ENCODE measurements at regions not wholly inside any gene's neighbourhood (a gene's known extent, or its start where the extent isn't known, plus 50 kb on each side); places are given as distances from the start of the nearest gene placed in this dataset.

DNA sequence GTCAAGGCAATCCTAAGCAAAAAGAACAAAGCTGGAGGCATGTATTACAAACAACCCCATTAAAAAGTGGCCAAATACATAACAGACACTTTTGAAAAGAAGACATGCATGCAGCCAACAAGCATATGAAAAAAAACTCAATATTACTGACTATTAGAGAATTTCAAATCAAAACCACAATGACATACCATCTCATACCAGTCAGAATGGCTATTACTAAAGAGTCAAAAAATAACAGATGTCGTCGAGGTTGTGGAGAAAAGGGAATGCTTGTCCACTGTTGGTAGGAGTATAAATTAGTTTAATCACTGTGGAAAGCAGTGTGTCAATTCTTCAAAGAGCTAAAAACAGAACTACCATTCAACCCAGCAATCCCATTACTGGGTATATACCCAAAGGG is 604.6 kb upstream of the GRIA3 start:
- intact Hi-C loops (cut with DNase I, micrococcal nuclease) = no loop called here
- no peak for ATAC-seq (ENCODE audit: poor library complexity)
- Mint-ChIP-seq H3K36me3 (ENCODE audit: low read depth) (no peaks in the 10 kb centered on the region), H3K9me3 (no peaks in the 10 kb centered on the region), H3K4me3 (no peak overlapping the region), H3K4me1 (ENCODE audit: low read depth) (no peaks in the 10 kb centered on the region), H3K27me3 (no peaks in the 10 kb centered on the region), H3K27ac (no peak overlapping the region)
- H3K4me3 ChIP-seq (ENCODE audit: low read length) = no peak overlapping the region
- H3K27ac ChIP-seq (ENCODE audit: low read depth in 1 of 2, low read length in 2 of 2) = no peak overlapping the region
- ChIA-PET CTCF (no interaction called here), POLR2A (no interaction called here)
- peaks cover 0 to 3% of the 10 kb centered on the region in 2 experiments for H3K9me3 ChIP-seq (ENCODE audit: control insufficient read depth in 1 of 2, insufficient read depth in 1 of 2, low read length in 2 of 2)
- DNase-seq = no peak
- H3K36me3 ChIP-seq (ENCODE audit: insufficient read depth, low read length) = no peaks in the 10 kb centered on the region
- TF ChIP-seq, protein P1, sequence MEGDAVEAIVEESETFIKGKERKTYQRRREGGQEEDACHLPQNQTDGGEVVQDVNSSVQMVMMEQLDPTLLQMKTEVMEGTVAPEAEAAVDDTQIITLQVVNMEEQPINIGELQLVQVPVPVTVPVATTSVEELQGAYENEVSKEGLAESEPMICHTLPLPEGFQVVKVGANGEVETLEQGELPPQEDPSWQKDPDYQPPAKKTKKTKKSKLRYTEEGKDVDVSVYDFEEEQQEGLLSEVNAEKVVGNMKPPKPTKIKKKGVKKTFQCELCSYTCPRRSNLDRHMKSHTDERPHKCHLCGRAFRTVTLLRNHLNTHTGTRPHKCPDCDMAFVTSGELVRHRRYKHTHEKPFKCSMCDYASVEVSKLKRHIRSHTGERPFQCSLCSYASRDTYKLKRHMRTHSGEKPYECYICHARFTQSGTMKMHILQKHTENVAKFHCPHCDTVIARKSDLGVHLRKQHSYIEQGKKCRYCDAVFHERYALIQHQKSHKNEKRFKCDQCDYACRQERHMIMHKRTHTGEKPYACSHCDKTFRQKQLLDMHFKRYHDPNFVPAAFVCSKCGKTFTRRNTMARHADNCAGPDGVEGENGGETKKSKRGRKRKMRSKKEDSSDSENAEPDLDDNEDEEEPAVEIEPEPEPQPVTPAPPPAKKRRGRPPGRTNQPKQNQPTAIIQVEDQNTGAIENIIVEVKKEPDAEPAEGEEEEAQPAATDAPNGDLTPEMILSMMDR (IDR thresholded peaks at IDR 0.05) = no peak
- H3K4me1 ChIP-seq (ENCODE audit: insufficient read depth, low read length) = no peaks in the 10 kb centered on the region
- H3K27me3 ChIP-seq (ENCODE audit: control insufficient read depth in 1 of 2, insufficient read depth in 2 of 2, low read length in 2 of 2) = no peaks in the 10 kb centered on the region

DNA sequence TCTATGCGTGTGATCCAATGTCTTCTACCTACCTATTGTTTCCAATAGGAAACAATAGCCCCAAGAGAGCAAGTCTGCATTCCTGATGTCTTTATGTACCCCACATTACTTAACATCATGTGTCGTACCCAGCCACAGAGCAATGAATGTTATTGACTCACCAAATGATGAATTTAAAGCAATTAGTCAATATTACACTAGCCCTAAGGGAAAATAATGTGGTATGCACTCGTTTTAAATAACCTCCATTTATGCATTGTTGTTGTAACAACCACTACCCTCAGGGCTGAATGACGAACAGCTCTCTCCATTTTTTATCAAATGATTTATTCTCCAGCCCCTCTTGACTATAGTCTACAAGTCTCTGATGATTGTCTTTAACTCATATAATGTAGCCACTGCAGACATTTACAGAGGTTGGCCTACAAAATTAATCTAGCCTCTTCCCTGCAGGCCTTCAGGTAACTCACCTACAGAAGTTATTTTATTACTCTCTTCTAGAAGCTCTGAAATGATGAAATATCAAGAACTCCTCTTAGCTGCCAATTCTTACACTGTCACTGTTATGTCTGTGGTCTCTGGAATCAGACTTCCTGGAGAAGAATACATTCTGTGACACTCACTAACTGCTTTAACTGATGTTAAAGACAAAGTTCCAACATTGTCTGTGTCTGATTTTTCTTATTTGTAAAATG is 601.7 kb upstream of the GRIA3 start:
- Histone ChIP-seq H3K4me1 (ENCODE audit: insufficient read depth, low read length) (no peaks in the 10 kb centered on the region), H3K27me3 (ENCODE audit: control insufficient read depth in 1 of 2, insufficient read depth in 2 of 2, low read length in 2 of 2) (no peaks in the 10 kb centered on the region), H3K27ac (ENCODE audit: low read depth in 1 of 2, low read length in 2 of 2) (no peak overlapping the region), H3K4me3 (ENCODE audit: low read length) (no peak overlapping the region), H3K36me3 (ENCODE audit: insufficient read depth, low read length) (no peaks in the 10 kb centered on the region), H3K9me3 (ENCODE audit: control insufficient read depth in 1 of 2, insufficient read depth in 1 of 2, low read length in 2 of 2) (no peaks in the 10 kb centered on the region)
- H3K4me3 Mint-ChIP-seq = no peak overlapping the region
- no peak for DNase-seq
- no peaks in the 10 kb centered on the region for H3K9me3 Mint-ChIP-seq
- H3K4me1 Mint-ChIP-seq (ENCODE audit: low read depth) = no peaks in the 10 kb centered on the region
- ATAC-seq (ENCODE audit: poor library complexity) = no peak
- H3K27me3 Mint-ChIP-seq = no peaks in the 10 kb centered on the region
- ChIA-PET POLR2A (no interaction called here), CTCF (no interaction called here)
- TF ChIP-seq, protein P1 (IDR thresholded peaks at IDR 0.05) = no peak
- intact Hi-C loops (cut with DNase I, micrococcal nuclease) = no loop called here
- no peaks in the 10 kb centered on the region for H3K36me3 Mint-ChIP-seq (ENCODE audit: low read depth)
- no peak overlapping the region for H3K27ac Mint-ChIP-seq

DNA sequence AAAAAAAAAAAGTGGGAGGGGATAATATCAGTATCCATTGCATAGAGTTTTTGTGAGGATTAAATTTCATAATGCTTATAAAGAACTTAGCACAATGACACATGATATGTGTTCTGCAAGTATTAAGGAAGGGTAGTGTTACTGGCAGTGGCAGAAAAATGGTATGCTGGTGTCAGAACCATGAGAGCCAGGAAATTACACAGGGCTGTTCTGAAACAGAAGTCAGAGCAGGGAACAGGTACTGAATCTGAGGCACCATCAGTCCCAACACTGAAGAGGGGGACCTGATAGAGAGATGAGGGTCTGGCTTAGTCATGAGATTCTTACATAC is 601.1 kb upstream of the GRIA3 start:
- Mint-ChIP-seq H3K4me1 (ENCODE audit: low read depth) (no peaks in the 10 kb centered on the region), H3K4me3 (no peak overlapping the region), H3K27me3 (no peaks in the 10 kb centered on the region), H3K27ac (no peak overlapping the region), H3K9me3 (no peaks in the 10 kb centered on the region), H3K36me3 (ENCODE audit: low read depth) (no peaks in the 10 kb centered on the region)
- TF ChIP-seq, protein P1 (IDR thresholded peaks at IDR 0.05) = no peak
- POLR2A ChIA-PET = no interaction called here
- no peak for ATAC-seq (ENCODE audit: poor library complexity)
- intact Hi-C loops (cut with DNase I, micrococcal nuclease) = no loop called here
- H3K4me1 ChIP-seq (ENCODE audit: insufficient read depth, low read length) = no peaks in the 10 kb centered on the region
- no peaks in the 10 kb centered on the region for H3K27me3 ChIP-seq (ENCODE audit: control insufficient read depth in 1 of 2, insufficient read depth in 2 of 2, low read length in 2 of 2)
- CTCF ChIA-PET = no interaction called here
- no peak overlapping the region for H3K27ac ChIP-seq (ENCODE audit: low read depth in 1 of 2, low read length in 2 of 2)
- H3K36me3 ChIP-seq (ENCODE audit: insufficient read depth, low read length) = no peaks in the 10 kb centered on the region
- H3K4me3 ChIP-seq (ENCODE audit: low read length) = no peak overlapping the region
- DNase-seq = no peak
- no peaks in the 10 kb centered on the region for H3K9me3 ChIP-seq (ENCODE audit: control insufficient read depth in 1 of 2, insufficient read depth in 1 of 2, low read length in 2 of 2)
